ENCODE measurements at regions not wholly inside any gene's neighbourhood (a gene's known extent, or its start where the extent isn't known, plus 50 kb on each side); places are given as distances from the start of the nearest gene placed in this dataset.

GRCh38 chr13:54999399-54999907, 1970.8 kb downstream of the OLFM4 start:
- Histone ChIP-seq H4K20me1 (ENCODE audit: control insufficient read depth, insufficient read depth, low read length, poor library complexity, severe bottlenecking) (no peaks in the 10 kb centered on the region), H3K4me3 (ENCODE audit: control extremely low read depth in 1 of 5, extremely low read depth in 1 of 5, insufficient read depth in 1 of 5, low read depth in 2 of 5, low read length in 4 of 5) (no peak overlapping the region), H3K4me2 (replicated peaks; ENCODE audit: low read depth, low read length, poor library complexity, severe bottlenecking) (no peak overlapping the region), H3K36me3 (replicated peaks in 1 of 2; ENCODE audit: control extremely low read depth in 1 of 2, control insufficient read depth in 1 of 2, extremely low read depth in 1 of 2, insufficient read depth in 2 of 2, low read length in 1 of 2) (no peaks in the 10 kb centered on the region), H3K9ac (ENCODE audit: low read length) (no peak overlapping the region), H3K79me2 (ENCODE audit: control insufficient read depth, insufficient read depth, low read length) (no peaks in the 10 kb centered on the region), H3K4me1 (ENCODE audit: control insufficient read depth in 2 of 2, insufficient read depth in 2 of 2, low read length in 2 of 2) (no peaks in the 10 kb centered on the region), H3K27me3 (replicated peaks in 1 of 4; ENCODE audit: control extremely low read depth in 1 of 4, control insufficient read depth in 3 of 4, insufficient read depth in 4 of 4, low read length in 3 of 4) (no peaks in the 10 kb centered on the region), H3K9me3 (ENCODE audit: control extremely low read depth in 1 of 3, control insufficient read depth in 2 of 3, insufficient read depth in 1 of 3, low read length in 2 of 3) (no peaks in the 10 kb centered on the region), H3K27ac (ENCODE audit: low read length in 2 of 2) (no peak overlapping the region), H2AFZ (ENCODE audit: insufficient read depth, low read depth, low read length, poor library complexity, severe bottlenecking) (no peak overlapping the region)
- TF ChIP-seq CTCF (IDR thresholded peaks at IDR 0.05) (no peak), EZH2 (IDR thresholded peaks at IDR 0.05; ENCODE audit: borderline replicate concordance, insufficient read depth, low read depth, low read length, poor library complexity, severe bottlenecking) (no peak)
- DNase-seq: no peak
- Mint-ChIP-seq H3K27ac (no peak overlapping the region), H3K4me1 (no peaks in the 10 kb centered on the region), H3K27me3 (no peaks in the 10 kb centered on the region), H3K4me3 (no peak overlapping the region), H3K9me3 (ENCODE audit: insufficient read depth) (peaks cover 8% of the 10 kb centered on the region)
- ChIA-PET POLR2A (no interaction called here), CTCF (no interaction called here)
- intact Hi-C loops (cut with micrococcal nuclease): no loop called here
- 78% methylated on average over 2 of the region's 2 CpGs for WGBS (ENCODE audit: insufficient coverage)
- no peak for ATAC-seq (ENCODE audit: low read depth)

- Mint-ChIP-seq H3K27me3 (no peaks in the 10 kb centered on the region), H3K9me3 (ENCODE audit: insufficient read depth) (peaks cover 8% of the 10 kb centered on the region), H3K27ac (no peak overlapping the region), H3K4me1 (no peaks in the 10 kb centered on the region), H3K4me3 (no peak overlapping the region)
- H3K9ac ChIP-seq (ENCODE audit: low read length): no peak overlapping the region
- no peak overlapping the region for H3K27ac ChIP-seq (ENCODE audit: low read length in 2 of 2)
- DNase-seq (no peak), ATAC-seq (ENCODE audit: low read depth) (no peak)
- H3K36me3 ChIP-seq (replicated peaks in 1 of 2; ENCODE audit: control extremely low read depth in 1 of 2, control insufficient read depth in 1 of 2, extremely low read depth in 1 of 2, insufficient read depth in 2 of 2, low read length in 1 of 2): no peaks in the 10 kb centered on the region
- 94% methylated on average over 2 of the region's 3 CpGs for WGBS (ENCODE audit: insufficient coverage)
- H4K20me1 ChIP-seq (ENCODE audit: control insufficient read depth, insufficient read depth, low read length, poor library complexity, severe bottlenecking): no peaks in the 10 kb centered on the region
- TF ChIP-seq CTCF (IDR thresholded peaks at IDR 0.05): no peak
- TF ChIP-seq EZH2 (IDR thresholded peaks at IDR 0.05; ENCODE audit: borderline replicate concordance, insufficient read depth, low read depth, low read length, poor library complexity, severe bottlenecking): no peak
- no peaks in the 10 kb centered on the region for H3K79me2 ChIP-seq (ENCODE audit: control insufficient read depth, insufficient read depth, low read length)
- H3K4me1 ChIP-seq (ENCODE audit: control insufficient read depth in 2 of 2, insufficient read depth in 2 of 2, low read length in 2 of 2): no peaks in the 10 kb centered on the region
- intact Hi-C loops (cut with micrococcal nuclease): no loop called here
- no peaks in the 10 kb centered on the region for H3K9me3 ChIP-seq (ENCODE audit: control extremely low read depth in 1 of 3, control insufficient read depth in 2 of 3, insufficient read depth in 1 of 3, low read length in 2 of 3)
- ChIA-PET CTCF (no interaction called here), POLR2A (no interaction called here)
- H3K4me2 ChIP-seq (replicated peaks; ENCODE audit: low read depth, low read length, poor library complexity, severe bottlenecking): no peak overlapping the region
- no peak overlapping the region for H2AFZ ChIP-seq (ENCODE audit: insufficient read depth, low read depth, low read length, poor library complexity, severe bottlenecking)
- no peaks in the 10 kb centered on the region for H3K27me3 ChIP-seq (replicated peaks in 1 of 4; ENCODE audit: control extremely low read depth in 1 of 4, control insufficient read depth in 3 of 4, insufficient read depth in 4 of 4, low read length in 3 of 4)
- no peak overlapping the region for H3K4me3 ChIP-seq (ENCODE audit: control extremely low read depth in 1 of 5, extremely low read depth in 1 of 5, insufficient read depth in 1 of 5, low read depth in 2 of 5, low read length in 4 of 5)
Measured at GRCh38 chr13:55000043-55000442, 1971.4 kb downstream of the OLFM4 start.

All from B cell (primary cell).